Sigmoid colon (tissue), 4 donors: ENCODE measurements at regions not wholly inside any gene's neighbourhood (a gene's known extent, or its start where the extent isn't known, plus 50 kb on each side); places are given as distances from the start of the nearest gene placed in this dataset.

Experiments used
- CTCF ChIP-seq, 4 experiments: fragments of 450-650 bp in 3 of 4; fragments of 200-600 bp in 1 of 4; IDR thresholded peaks; one replicate each; pipeline ENCODE4 v1.5.1; 2016 to 2019; ENCODE audit warnings: antibody characterized with exemption in 4 of 4, mild to moderate bottlenecking in 3 of 4, moderate library complexity in 2 of 4
- POLR2A ChIP-seq, 2 donors: fragments of 450-650 bp; IDR thresholded peaks; one replicate each; pipeline ENCODE4 v1.6.1; 2016; ENCODE audit warnings: antibody characterized with exemption in 2 of 2, mild to moderate bottlenecking in 2 of 2, moderate library complexity in 2 of 2
- POLR2AphosphoS5 ChIP-seq, 4 donors: sonication (generic); formaldehyde crosslinking; IDR thresholded peaks; one replicate each; pipeline ENCODE4 v1.6.1; 2017; ENCODE audit warnings: antibody characterized with exemption in 4 of 4

GRCh38 chr11:69242266-69242920 lies 51.6 kb upstream of the MYEOV start:
- TF ChIP-seq CTCF (IDR thresholded peaks at IDR 0.05) (no peak), POLR2A (IDR thresholded peaks at IDR 0.05) (no peak), POLR2AphosphoS5 (IDR thresholded peaks at IDR 0.05) (no peak)
